Activated CD4-positive, alpha-beta T cell treated with anti-CD3 and anti-CD28 coated beads, Interleukin-2, amount 10 ng/mL, durations not matched to agents 24 days and 14 days (primary cell): ENCODE measurements at regions not wholly inside any gene's neighbourhood (a gene's known extent, or its start where the extent isn't known, plus 50 kb on each side); places are given as distances from the start of the nearest gene placed in this dataset.
"Not testable (repeated sequence)": the region's sequence is repeated elsewhere in the genome, so short reads cannot be mapped to it uniquely, and the experiment has no call there.

Experiments
- DNase-seq: peaks from one replicate; pipeline ENCODE4 v3.0.0; 2022
- H3K27ac Mint-ChIP-seq: one replicate; pipeline ENCODE4 v1.8.0; 2022; ENCODE audit warnings: mild to moderate bottlenecking, mixed read lengths
- H3K27me3 Mint-ChIP-seq: one replicate; pipeline ENCODE4 v1.8.0; 2022; ENCODE audit warnings: mixed read lengths
- H3K36me3 Mint-ChIP-seq: one replicate; pipeline ENCODE4 v1.8.0; 2022; ENCODE audit warnings: low read depth, mild to moderate bottlenecking, mixed read lengths
- H3K4me1 Mint-ChIP-seq: one replicate; pipeline ENCODE4 v1.8.0; 2021; ENCODE audit warnings: mixed read lengths
- H3K4me3 Mint-ChIP-seq: one replicate; pipeline ENCODE4 v1.8.0; 2022; ENCODE audit warnings: mild to moderate bottlenecking, moderate library complexity, mixed read lengths
- H3K9me3 Mint-ChIP-seq: one replicate; pipeline ENCODE4 v1.8.0; 2021; ENCODE audit warnings: mixed read lengths
- intact Hi-C: fragments of 100-400 bp; cut with micrococcal nuclease; formaldehyde crosslinking; loops from one replicate; pipeline ENCODE4 v1.15.1; 2023

DNA sequence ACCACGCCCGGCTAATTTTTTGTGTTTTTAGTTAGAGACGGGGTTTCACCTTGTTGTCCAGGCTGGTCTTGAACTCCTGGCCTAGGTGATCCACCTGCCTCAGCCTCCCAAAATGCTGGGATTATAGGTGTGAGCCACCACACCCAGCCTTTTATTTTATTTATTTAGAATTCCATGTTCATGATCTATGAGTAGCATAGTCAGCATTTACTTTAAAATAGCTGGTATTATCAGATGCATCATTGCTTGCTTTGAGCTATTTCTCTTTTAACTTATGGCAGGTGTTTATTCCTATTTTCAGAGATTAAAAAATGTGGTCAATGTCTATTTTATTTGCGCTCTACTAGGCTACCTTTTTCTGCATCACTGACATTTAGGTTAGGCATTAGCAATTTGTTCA is 152.0 kb downstream of the UTRN start:
- no peak for DNase-seq
- Mint-ChIP-seq H3K4me1 (peaks cover 6% of the 10 kb centered on the region), H3K4me3 (no peak overlapping the region), H3K27me3 (no peaks in the 10 kb centered on the region), H3K36me3 (peaks cover 70% of the 10 kb centered on the region), H3K27ac (no peak overlapping the region), H3K9me3 (peaks cover 14% of the 10 kb centered on the region)
- intact Hi-C loops = no loop called here

DNA sequence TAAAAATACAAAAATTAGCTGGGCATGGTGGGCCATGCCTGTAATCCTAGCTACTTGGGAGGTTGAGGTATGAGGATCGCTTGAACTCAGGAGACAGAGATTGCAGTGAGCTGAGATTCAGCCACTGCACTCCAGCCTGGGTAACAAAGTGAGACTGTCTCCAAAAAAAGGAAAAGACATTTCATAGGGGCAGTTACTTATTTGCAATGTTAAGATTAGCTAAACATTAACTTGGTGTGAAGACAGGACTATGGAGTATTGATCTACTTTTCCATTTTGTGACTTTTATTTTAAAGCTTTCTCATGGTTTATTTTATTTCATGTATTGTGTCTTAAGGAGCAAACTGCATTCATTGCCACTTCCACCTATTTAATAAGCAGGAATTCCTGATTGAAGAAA is 153.0 kb downstream of the UTRN start:
- Mint-ChIP-seq H3K9me3 (peaks cover 18% of the 10 kb centered on the region), H3K27me3 (no peaks in the 10 kb centered on the region), H3K4me3 (no peak overlapping the region), H3K36me3 (peaks cover 74% of the 10 kb centered on the region), H3K27ac (no peak overlapping the region), H3K4me1 (peaks cover 4% of the 10 kb centered on the region)
- DNase-seq = no peak
- intact Hi-C loops = no loop called here

DNA sequence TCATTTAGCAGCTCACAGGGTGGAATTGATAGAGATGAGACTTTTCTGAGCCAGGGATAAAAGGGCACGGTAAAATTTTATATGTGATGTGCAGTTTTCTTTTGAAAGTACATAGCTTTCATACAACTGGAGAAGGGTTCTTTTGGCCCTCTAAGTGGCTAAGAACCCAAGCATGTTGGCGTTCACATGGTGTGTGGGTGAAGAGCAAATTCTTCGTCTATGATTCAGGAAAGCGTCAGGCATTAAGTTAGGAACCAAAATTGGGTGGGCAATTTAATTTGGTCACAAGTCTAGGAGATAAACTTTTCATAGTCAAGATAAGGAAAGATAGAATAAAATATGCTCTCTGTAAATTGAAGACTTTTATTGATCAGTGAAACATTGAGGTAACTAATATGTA is 153.9 kb downstream of the UTRN start:
- H3K9me3 Mint-ChIP-seq = peaks cover 18% of the 10 kb centered on the region
- peaks cover 4% of the 10 kb centered on the region for H3K4me1 Mint-ChIP-seq
- no peak for DNase-seq
- no peaks in the 10 kb centered on the region for H3K27me3 Mint-ChIP-seq
- intact Hi-C loops = no loop called here
- H3K27ac Mint-ChIP-seq = no peak overlapping the region
- peaks cover 76% of the 10 kb centered on the region for H3K36me3 Mint-ChIP-seq
- no peak overlapping the region for H3K4me3 Mint-ChIP-seq

DNA sequence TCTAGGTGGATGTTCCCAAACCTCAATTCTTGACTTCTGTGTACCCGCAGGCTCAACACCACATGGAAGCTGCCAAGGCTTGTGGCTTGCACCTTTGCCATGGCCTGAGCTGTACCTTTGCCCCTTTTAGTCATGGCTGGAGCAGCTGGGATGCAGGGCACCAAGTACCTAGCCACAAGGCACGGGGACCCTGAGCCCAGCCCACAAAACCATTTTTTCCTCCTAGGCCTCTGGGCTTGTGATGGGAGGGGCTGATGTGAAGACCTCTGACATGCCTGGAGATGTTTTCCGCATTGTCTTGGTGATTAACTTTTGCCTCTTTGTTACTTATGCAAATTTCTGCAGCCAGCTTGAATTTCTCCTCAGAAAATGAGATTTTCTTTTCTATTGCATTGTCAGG is 156.7 kb downstream of the UTRN start:
- intact Hi-C loops, H3K4me1 Mint-ChIP-seq, H3K27me3 Mint-ChIP-seq, H3K27ac Mint-ChIP-seq, DNase-seq, H3K4me3 Mint-ChIP-seq: not testable (repeated sequence)
- peaks cover 18% of the 10 kb centered on the region for H3K9me3 Mint-ChIP-seq
- H3K36me3 Mint-ChIP-seq = peaks cover 72% of the 10 kb centered on the region

DNA sequence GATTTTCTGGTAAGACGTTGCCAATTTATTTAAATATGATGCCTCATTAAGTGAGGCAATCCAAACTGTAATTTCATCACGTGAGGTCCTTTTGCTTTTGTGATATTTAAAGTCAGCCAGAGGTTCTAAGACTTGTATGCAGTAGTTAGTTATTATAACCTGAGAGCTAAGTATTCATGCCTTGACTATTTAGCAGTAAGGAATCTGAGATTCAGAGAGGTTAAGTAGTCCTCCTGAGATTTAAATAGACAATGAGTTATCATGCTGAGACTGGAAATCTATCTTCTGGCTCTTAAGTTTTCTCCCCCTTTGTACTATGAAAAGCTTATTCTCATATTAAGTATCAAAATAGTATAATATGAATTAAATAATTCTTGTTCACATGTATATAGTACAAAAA is 158.0 kb downstream of the UTRN start:
- no peaks in the 10 kb centered on the region for H3K4me1 Mint-ChIP-seq
- H3K4me3 Mint-ChIP-seq = no peak overlapping the region
- intact Hi-C loops = no loop called here
- H3K27ac Mint-ChIP-seq = no peak overlapping the region
- no peaks in the 10 kb centered on the region for H3K27me3 Mint-ChIP-seq
- peaks cover 69% of the 10 kb centered on the region for H3K36me3 Mint-ChIP-seq
- DNase-seq = no peak
- H3K9me3 Mint-ChIP-seq = peaks cover 18% of the 10 kb centered on the region

DNA sequence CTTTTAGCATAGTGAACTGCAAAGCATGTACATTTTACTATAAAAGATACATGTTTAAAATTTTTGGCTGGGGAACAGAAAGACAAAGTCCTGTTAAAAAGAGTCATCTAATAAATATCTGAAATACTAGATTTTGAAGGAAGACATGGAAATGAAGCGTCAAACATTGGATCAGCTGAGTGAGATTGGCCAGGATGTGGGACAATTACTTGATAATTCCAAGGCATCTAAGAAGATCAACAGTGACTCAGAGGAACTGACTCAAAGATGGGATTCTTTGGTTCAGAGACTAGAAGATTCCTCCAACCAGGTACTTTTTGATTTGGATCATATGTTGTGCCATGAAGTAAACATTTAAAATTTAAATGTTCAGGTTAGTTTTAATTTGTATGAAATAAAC is 162.3 kb downstream of the UTRN start:
- Mint-ChIP-seq H3K36me3 (peaks cover 57% of the 10 kb centered on the region), H3K4me1 (peaks cover 2% of the 10 kb centered on the region), H3K27ac (no peak overlapping the region), H3K4me3 (no peak overlapping the region), H3K27me3 (no peaks in the 10 kb centered on the region), H3K9me3 (peaks cover under 1% of the 10 kb centered on the region)
- intact Hi-C loops = no loop called here
- DNase-seq = no peak

DNA sequence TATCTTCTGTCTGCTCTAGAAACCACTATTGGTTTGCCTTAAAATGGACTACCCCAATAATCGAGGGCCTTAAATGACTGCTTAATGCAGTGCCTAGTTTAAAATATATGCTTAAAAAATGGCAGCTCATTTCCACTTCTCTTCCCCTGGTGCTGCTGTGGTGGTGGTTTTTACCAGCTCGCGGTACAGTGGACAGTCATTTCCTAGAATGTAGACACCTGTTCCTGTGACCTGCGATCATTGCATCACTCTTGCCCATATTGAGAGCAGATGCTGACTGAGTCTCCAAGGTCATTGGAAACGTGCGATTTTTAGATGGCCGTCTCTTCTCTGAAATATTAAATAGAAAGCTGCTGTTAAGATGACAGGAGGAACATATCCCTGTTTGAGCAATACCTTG is 164.1 kb downstream of the UTRN start:
- no peaks in the 10 kb centered on the region for H3K9me3 Mint-ChIP-seq
- no peaks in the 10 kb centered on the region for H3K27me3 Mint-ChIP-seq
- no peak overlapping the region for H3K27ac Mint-ChIP-seq
- no peak overlapping the region for H3K4me3 Mint-ChIP-seq
- DNase-seq = no peak
- intact Hi-C loops = no loop called here
- H3K4me1 Mint-ChIP-seq = peaks cover 2% of the 10 kb centered on the region
- peaks cover 53% of the 10 kb centered on the region for H3K36me3 Mint-ChIP-seq

DNA sequence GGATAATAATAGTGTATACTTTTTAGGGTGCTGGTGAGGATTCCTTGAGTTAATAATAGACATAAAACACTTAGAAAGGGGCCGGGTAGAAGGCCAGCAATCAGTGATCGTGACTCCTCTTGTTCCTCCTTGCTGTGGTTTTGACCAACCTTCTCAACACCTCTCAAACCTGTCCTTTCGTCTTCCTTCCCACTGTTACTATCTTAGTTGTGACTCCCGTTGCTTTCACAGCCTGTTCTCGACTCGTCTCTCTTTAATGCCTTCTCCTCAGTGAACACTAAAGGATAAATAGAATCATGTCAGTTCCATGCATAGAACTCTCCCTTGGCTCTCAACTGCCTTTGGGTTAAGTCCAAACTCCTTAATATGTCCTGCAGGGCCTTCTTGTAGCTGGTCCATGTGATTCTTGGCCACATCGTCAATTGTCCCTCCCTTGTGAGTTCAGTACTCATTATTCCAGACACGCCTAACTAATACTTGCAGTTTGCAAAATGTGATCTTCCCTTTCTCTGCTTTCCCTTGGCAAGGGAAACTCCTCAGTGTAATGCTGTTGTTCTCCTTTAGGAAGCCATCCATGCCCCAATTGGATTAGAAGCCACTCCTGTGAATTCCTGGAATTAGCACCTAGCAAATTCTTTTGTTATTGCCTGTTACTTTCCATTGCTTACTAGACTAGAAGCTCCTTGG is 164.9 kb downstream of the UTRN start:
- peaks cover 2% of the 10 kb centered on the region for H3K4me1 Mint-ChIP-seq
- no peaks in the 10 kb centered on the region for H3K9me3 Mint-ChIP-seq
- intact Hi-C loops = no loop called here
- DNase-seq = no peak
- no peak overlapping the region for H3K4me3 Mint-ChIP-seq
- no peak overlapping the region for H3K27ac Mint-ChIP-seq
- H3K36me3 Mint-ChIP-seq = peaks cover 53% of the 10 kb centered on the region
- H3K27me3 Mint-ChIP-seq = no peaks in the 10 kb centered on the region

DNA sequence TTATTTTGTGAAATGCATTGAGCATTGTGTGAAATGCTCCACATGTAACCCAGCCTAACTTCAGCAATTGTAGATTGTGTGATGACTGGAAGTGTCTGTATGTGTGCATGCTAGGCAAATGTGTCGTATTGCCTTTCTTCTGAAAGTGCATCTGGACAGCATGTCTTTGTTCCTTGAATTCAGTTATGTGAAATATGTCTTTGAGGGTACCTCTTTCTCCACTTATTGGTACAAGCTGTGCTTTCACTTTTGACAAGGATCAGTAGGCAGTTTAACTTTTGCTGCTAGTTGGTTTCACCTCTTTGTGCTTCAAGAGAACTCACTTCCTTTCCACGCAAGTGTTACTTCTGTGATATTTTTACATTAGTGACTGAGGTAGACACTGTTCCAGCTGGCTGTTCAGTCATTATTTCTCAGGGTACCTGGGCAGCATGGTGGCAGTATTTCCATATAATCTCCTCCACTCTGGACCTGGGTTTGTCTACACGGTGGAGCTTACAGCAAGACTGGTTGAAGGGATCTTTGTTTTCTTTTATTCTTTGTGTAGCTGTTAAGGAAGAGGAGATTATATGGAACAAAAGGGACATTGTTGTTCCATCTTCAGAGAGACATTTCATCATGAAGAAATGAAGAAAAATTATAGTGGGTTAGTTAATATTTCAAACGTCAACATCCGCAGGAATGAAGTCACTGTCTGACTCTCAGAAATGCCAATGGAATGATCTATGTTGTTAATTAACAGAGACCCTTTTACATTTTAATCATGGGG is 175.4 kb downstream of the UTRN start:
- peak; percentile 72 for DNase-seq
- intact Hi-C loops = loop anchor here (1.0 kb wide), 1 partner anchor 9 kb away; no protein-coding TSS in a partner anchor
- no peaks in the 10 kb centered on the region for H3K9me3 Mint-ChIP-seq
- H3K36me3 Mint-ChIP-seq = peaks cover 53% of the 10 kb centered on the region
- H3K4me1 Mint-ChIP-seq = peaks cover 9% of the 10 kb centered on the region
- peak overlapping the region; percentile 78 for H3K27ac Mint-ChIP-seq
- H3K4me3 Mint-ChIP-seq = peak overlapping the region; percentile 48
- no peaks in the 10 kb centered on the region for H3K27me3 Mint-ChIP-seq

DNA sequence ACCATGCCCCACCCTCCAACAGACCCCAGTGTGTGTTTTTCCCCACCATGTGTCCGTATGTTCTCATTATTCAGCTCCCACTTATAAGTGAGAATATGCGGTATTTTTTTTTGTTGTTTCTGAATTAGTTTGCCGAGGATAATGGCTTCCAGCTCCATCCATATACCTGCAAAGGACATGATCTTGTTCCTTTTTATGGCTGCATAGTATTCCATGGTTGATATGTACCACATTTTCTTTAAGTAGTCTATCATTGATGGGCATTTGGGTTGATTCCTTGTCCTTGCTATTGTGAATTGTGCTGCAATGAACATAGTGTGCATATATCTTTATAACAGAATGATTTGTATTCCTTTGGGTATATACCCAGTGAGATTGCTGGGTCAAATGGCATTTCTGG is 176.9 kb downstream of the UTRN start:
- Mint-ChIP-seq H3K27me3 (no peaks in the 10 kb centered on the region), H3K4me3 (no peak overlapping the region), H3K36me3 (peaks cover 58% of the 10 kb centered on the region), H3K27ac (no peak overlapping the region), H3K9me3 (no peaks in the 10 kb centered on the region), H3K4me1 (peaks cover 10% of the 10 kb centered on the region)
- intact Hi-C loops = no loop called here
- no peak for DNase-seq

DNA sequence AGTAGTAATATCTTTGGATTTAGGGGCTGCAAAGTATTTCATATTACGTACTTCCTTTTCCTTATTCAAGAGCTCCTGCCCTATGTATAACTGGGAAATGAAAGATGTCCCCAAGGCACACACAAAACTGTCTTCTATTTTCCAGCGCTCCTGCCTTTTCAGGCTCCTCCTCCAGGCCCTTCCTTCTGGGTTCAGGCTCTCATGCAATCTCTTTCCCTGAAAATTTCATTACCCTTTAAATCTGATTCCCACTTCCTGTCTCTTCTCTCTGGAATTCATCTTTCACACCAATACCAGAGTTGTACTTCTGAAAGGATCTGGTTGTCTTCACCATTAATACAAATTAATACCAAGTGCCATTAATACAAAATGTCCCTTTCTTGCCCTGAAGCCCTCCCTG is 181.6 kb downstream of the UTRN start:
- H3K9me3 Mint-ChIP-seq = no peaks in the 10 kb centered on the region

DNA sequence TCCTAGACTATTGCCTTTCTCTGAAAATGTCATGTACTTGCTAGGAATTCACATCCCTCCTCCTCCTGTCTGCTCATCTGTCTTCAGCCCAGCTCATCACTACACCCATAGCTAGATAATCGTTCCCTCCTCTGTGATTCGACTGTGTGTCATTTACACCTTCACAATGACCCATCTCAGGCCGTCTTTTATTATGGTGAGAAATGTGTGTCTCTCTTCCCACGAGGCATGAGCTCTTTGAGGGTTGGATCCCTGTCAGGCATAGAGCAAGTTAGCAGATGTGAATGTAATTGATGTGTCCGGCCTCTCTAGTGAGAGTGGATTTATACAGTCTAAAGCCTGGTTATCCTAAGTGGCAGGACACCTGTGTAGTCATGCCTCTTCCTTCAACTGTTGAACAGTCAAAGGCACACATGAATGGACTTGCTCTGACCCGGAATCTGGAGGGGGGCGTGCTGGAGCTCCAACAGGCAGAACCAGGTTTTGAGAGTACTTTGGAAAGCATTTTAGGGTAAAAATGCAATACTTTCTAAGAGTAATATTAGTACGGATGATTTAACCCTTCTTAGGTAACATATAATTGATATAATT is 182.1 kb downstream of the UTRN start:
- Mint-ChIP-seq H3K27ac (no peak overlapping the region), H3K4me1 (peaks cover 22% of the 10 kb centered on the region), H3K36me3 (peaks cover 56% of the 10 kb centered on the region), H3K9me3 (no peaks in the 10 kb centered on the region), H3K4me3 (no peak overlapping the region), H3K27me3 (no peaks in the 10 kb centered on the region)
- no peak for DNase-seq
- intact Hi-C loops = loop anchor here (5.0 kb wide), 2 partner anchors 55 to 1625 kb away; no protein-coding TSS in a partner anchor

More for the DNA sequence above, 181.6 kb downstream of the UTRN start:
- Mint-ChIP-seq H3K27ac (no peak overlapping the region), H3K27me3 (no peaks in the 10 kb centered on the region), H3K4me1 (peaks cover 22% of the 10 kb centered on the region), H3K4me3 (no peak overlapping the region), H3K36me3 (peaks cover 57% of the 10 kb centered on the region)
- no peak for DNase-seq
- intact Hi-C loops = loop anchor here (5.0 kb wide), 2 partner anchors 54 to 1624 kb away; no protein-coding TSS in a partner anchor

DNA sequence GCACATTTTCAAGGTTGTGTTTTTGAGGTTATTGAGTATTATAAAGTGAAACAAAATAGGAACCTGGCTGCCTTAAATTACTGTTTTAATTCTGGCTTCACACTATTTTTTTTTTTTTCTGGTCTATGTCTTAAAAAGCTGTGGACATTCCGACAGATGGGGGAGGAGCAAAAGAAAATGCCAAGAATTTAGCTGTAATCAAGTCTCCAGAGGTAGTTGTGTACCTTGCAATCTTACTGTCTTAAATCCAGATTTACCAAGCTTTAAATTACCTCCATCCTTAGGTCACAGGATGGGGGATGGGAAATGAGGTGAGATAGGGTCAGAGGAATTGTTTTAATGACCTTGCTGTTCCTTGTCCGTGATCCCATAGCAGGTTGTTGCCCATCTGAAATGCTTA is 182.8 kb downstream of the UTRN start:
- Mint-ChIP-seq H3K27ac (peak overlapping the region; percentile 62), H3K4me3 (no peak overlapping the region), H3K36me3 (peaks cover 54% of the 10 kb centered on the region), H3K9me3 (no peaks in the 10 kb centered on the region), H3K27me3 (no peaks in the 10 kb centered on the region), H3K4me1 (peaks cover 22% of the 10 kb centered on the region)
- intact Hi-C loops = loop anchor here (2.0 to 5.0 kb wide), 4 partner anchors 56 to 1626 kb away; partner anchors contain the start of gene UTRN
- DNase-seq = no peak

DNA sequence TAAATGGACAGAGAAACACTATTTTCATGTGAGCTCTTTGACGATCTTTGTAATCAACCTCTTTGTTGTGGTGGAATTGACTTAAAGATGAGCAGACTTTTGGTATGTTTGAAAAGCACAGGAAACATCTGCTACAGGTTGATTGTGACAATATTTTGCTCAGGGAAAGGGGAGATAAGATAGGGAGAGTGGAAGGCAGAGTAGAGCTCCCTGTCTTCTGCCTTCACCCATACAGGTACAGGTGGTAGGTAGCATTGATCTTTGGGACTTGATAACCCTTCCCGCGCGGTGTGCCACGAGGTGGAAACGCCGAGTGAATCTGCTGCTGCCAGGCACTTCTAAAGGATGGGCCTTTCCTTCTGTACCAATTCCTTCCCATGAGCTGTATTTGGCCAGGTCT is 183.6 kb downstream of the UTRN start:
- intact Hi-C loops = loop anchor here (1.0 to 5.0 kb wide), 5 partner anchors 8 to 1626 kb away; partner anchors contain the start of gene UTRN
- no peak for DNase-seq
- peak overlapping the region; percentile 90 for H3K27ac Mint-ChIP-seq

More for the DNA sequence above, 183.6 kb downstream of the UTRN start:
- Mint-ChIP-seq H3K4me1 (peaks cover 22% of the 10 kb centered on the region), H3K27me3 (no peaks in the 10 kb centered on the region), H3K36me3 (peaks cover 51% of the 10 kb centered on the region), H3K9me3 (no peaks in the 10 kb centered on the region), H3K4me3 (peak overlapping the region; percentile 74)
